Omental fat pad (tissue), 3 donors: ENCODE measurements at regions not wholly inside any gene's neighbourhood (a gene's known extent, or its start where the extent isn't known, plus 50 kb on each side); places are given as distances from the start of the nearest gene placed in this dataset.
"Not testable (repeated sequence)": the region's sequence is repeated elsewhere in the genome, so short reads cannot be mapped to it uniquely, and the experiment has no call there.

Experiments
- ATAC-seq: fragments of 150-250 bp; one replicate; pipeline ENCODE4 v1.9.1; 2016; ENCODE audit warnings: mild to moderate bottlenecking, moderate library complexity; ENCODE audit not compliant: low FRiP score
- DNase-seq: peaks from one replicate; pipeline ENCODE4 v3.0.0-alpha.2; 2019; ENCODE audit warnings: low spot score
- CTCF ChIP-seq, 3 donors: fragments of 450-650 bp; IDR thresholded peaks; one replicate each; pipeline ENCODE4 v1.5.1; 2016 to 2017; ENCODE audit warnings: antibody characterized with exemption in 3 of 3, mild to moderate bottlenecking in 3 of 3, moderate library complexity in 2 of 3

- no peak for DNase-seq
- no peak for TF ChIP-seq CTCF (IDR thresholded peaks at IDR 0.05)
- no peak for ATAC-seq
Measured at GRCh38 chr12:60752589-60752988, 1156.8 kb downstream of the SLC16A7 start.

DNA sequence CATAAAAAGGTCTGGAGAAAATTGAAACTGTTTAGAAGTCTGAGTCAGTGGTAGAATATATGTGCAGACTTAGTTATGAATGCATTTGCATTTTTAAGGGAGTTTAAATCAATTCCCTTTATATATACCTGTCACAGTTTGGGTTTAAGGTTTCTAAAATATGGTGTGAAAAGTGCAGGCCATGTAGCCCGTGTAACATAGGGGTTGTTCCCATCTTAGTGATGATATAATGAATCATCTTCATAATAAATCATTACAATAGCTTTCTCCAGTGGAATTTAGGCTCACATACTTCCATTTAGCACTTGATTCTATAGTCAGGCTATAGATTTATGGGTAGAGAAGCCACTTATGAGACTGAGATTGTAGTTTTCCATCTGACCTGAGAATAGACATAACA is 1162.4 kb downstream of the SLC16A7 start:
- no peak for ATAC-seq
- DNase-seq: no peak
- no peak for TF ChIP-seq CTCF (IDR thresholded peaks at IDR 0.05)

DNA sequence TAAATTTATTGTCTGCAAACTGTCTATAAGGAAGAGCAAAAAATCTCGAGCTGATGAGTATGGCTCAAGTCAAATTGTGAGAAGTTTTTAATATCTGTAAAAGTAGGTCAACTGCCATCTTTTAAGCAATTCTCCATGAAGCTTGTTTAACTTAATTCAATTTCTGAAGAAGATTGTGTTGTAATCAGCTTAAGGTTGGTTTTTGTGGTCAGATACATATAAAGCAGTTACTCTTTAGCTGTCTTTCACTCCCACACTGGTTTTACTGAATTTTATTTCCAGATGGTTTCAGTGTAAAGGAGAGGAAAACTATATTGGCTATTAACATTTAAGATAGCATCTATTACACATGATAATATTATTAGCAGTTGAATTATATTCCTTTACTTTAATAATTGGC is 1165.1 kb downstream of the SLC16A7 start:
- no peak for DNase-seq
- ATAC-seq: no peak
- no peak for TF ChIP-seq CTCF (IDR thresholded peaks at IDR 0.05)

DNA sequence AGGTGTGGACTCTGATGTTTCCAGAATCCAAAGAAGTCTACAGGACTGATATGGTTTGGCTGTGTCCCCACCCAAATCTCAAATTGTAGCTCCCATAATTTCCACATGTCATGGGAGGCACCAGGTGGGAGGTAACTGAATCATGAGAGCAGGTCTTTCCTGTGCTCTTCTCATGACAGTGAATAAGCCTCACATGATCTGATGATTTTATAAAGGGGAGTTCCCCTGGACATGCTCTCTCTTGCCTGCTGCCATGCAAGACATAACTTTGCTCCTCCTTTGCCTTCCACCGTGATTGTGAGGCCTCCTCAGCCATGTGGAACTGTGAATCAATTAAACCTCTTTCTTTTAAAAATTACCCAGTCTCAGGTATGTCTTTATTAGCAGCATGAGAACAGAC is 1205.3 kb downstream of the SLC16A7 start:
- ATAC-seq: not testable (repeated sequence)

DNA sequence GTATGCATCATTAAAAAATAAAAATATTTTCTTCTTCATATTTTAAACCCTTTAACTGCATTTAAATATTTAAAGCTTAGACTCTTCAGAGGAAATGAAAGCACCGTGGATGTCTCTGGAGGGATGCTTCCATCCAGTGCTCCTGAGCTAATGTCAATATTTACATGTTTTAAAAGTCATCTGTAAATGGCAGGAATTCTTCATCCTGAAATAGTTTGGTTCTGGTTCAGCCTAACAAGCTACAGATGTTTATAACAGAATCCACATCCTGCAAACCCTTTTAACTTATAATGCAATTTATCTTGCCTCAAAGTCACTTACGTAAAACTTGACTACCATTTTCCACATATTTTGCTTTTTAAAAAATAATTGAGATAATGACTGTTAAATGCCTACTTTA is 1207.3 kb downstream of the SLC16A7 start:
- no peak for TF ChIP-seq CTCF (IDR thresholded peaks at IDR 0.05)
- no peak for ATAC-seq

More for the DNA sequence above, 1205.3 kb downstream of the SLC16A7 start:
- not testable (repeated sequence) for DNase-seq

GRCh38 chr12:60805364-60805763 is 1209.5 kb downstream of the SLC16A7 start:
- TF ChIP-seq CTCF (IDR thresholded peaks at IDR 0.05): no peak

More for the DNA sequence above, 1207.3 kb downstream of the SLC16A7 start:
- DNase-seq: no peak

DNA sequence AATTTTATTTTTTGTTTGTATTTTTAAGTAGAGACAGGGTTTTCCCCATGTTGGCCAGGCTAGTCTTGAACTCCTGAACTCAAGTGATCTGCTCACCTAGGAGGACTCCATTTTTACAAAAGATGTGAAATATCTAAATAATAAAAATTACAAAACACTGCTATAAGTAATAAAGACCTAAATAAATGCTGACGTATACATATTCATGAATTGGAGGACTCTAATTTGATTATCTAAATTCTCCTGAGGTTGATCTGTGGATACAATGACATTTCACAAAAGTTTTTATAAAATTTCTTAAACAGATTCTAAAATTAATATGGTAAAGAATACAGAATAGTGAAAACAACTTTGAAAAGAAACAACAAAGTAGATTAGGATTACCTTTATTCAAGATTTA is 1224.0 kb downstream of the SLC16A7 start:
- DNase-seq: no peak
- ATAC-seq: no peak
- TF ChIP-seq CTCF (IDR thresholded peaks at IDR 0.05): no peak

More at GRCh38 chr12:60805364-60805763, 1209.5 kb downstream of the SLC16A7 start:
- ATAC-seq (no peak), DNase-seq (no peak)

GRCh38 chr12:60822580-60822979 is 1226.8 kb downstream of the SLC16A7 start:
- no peak for ATAC-seq
- TF ChIP-seq CTCF (IDR thresholded peaks at IDR 0.05): no peak
- DNase-seq: no peak
